ENCODE measurements at regions not wholly inside any gene's neighbourhood (a gene's known extent, or its start where the extent isn't known, plus 50 kb on each side); places are given as distances from the start of the nearest gene placed in this dataset.

DNA sequence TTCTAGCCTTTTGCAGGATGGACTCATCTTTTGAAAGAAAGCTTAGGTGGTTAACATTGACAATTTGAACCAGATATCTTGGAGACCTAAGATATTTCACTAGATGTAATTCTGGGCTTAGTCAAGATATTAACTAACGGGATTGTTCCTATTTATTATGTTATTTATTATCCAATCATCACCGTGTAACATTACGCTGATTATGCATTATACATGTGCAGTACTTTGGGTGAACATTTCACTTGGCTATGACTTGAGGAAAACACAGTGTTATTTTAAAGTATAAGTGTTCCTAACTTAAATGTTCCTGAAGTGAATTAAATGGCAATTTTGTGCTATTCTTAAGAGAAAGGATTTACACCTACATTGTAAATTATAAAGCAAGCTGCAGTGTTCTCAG lies 574.5 kb upstream of the KCNMB2 start:
- H3K27ac ChIP-seq = no peak overlapping the region
- H3K9me3 ChIP-seq (ENCODE audit: low read depth) = no peaks in the 10 kb centered on the region

DNA sequence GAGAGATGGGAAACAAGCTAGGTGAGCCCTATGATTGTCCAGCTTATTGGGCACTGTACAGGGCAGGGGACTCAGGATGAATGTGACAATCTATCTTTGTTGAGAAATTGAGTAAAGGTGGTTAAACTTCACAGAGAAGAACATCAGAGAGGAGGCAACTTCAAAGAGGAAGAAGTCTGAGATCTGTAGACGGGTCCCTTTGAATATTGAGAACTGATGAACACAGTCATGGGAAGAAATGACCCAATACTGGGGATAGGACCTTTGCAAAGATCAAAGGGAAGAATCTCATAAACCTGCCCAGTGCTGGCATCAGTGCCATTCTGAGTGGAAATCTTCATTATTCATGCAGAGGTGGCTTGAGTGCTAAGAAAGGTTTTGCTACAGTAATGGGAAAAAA lies 569.7 kb upstream of the KCNMB2 start:
- no peaks in the 10 kb centered on the region for H3K36me3 ChIP-seq
- H3K27me3 ChIP-seq = no peaks in the 10 kb centered on the region
- no peak overlapping the region for H3K27ac ChIP-seq
- H3K4me1 ChIP-seq (ENCODE audit: low read depth) = no peaks in the 10 kb centered on the region
- TF ChIP-seq, protein P1, sequence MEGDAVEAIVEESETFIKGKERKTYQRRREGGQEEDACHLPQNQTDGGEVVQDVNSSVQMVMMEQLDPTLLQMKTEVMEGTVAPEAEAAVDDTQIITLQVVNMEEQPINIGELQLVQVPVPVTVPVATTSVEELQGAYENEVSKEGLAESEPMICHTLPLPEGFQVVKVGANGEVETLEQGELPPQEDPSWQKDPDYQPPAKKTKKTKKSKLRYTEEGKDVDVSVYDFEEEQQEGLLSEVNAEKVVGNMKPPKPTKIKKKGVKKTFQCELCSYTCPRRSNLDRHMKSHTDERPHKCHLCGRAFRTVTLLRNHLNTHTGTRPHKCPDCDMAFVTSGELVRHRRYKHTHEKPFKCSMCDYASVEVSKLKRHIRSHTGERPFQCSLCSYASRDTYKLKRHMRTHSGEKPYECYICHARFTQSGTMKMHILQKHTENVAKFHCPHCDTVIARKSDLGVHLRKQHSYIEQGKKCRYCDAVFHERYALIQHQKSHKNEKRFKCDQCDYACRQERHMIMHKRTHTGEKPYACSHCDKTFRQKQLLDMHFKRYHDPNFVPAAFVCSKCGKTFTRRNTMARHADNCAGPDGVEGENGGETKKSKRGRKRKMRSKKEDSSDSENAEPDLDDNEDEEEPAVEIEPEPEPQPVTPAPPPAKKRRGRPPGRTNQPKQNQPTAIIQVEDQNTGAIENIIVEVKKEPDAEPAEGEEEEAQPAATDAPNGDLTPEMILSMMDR (IDR thresholded peaks at IDR 0.05; ENCODE audit: low read depth, low read length) = no peak
- H3K9me3 ChIP-seq (ENCODE audit: low read depth) = no peaks in the 10 kb centered on the region
- H3K4me3 ChIP-seq = no peak overlapping the region
- DNase-seq (ENCODE audit: low read depth in 1 of 2, low spot score in 1 of 2) = no peak

More for the DNA sequence above, 574.5 kb upstream of the KCNMB2 start:
- Histone ChIP-seq H3K4me3 (no peak overlapping the region), H3K27me3 (no peaks in the 10 kb centered on the region), H3K36me3 (no peaks in the 10 kb centered on the region), H3K4me1 (ENCODE audit: low read depth) (no peaks in the 10 kb centered on the region)
- DNase-seq (ENCODE audit: low read depth in 1 of 2, low spot score in 1 of 2) = no peak
- TF ChIP-seq, protein P1 (IDR thresholded peaks at IDR 0.05; ENCODE audit: low read depth, low read length) = no peak

DNA sequence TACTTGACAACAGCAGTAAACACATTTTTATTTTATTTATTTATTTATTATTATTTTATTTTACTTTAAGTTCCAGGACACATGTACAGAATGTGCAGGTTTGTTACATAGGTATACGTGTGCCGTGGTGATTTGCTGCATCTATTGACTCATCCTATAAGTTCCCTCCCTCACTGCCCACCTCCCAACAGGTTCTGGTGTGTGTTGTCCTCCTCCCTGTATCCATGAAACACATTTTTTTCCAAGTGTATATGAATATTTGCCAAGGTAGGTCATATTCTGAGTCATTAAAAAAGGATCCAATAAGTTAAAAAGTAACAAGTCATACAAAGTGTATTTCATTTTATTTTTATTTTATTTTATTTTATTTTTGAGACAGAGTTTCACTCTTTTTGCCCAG lies 567.3 kb upstream of the KCNMB2 start:
- no peak overlapping the region for H3K4me3 ChIP-seq
- TF ChIP-seq, protein P1 (IDR thresholded peaks at IDR 0.05; ENCODE audit: low read depth, low read length) = no peak
- DNase-seq (ENCODE audit: low read depth in 1 of 2, low spot score in 1 of 2) = no peak

GRCh38 chr3:177973241-177973840 lies 562.9 kb upstream of the KCNMB2 start:
- no peak overlapping the region for H3K4me3 ChIP-seq
- DNase-seq (ENCODE audit: low read depth in 1 of 2, low spot score in 1 of 2) = no peak
- no peaks in the 10 kb centered on the region for H3K4me1 ChIP-seq (ENCODE audit: low read depth)
- H3K27me3 ChIP-seq = no peaks in the 10 kb centered on the region
- no peaks in the 10 kb centered on the region for H3K9me3 ChIP-seq (ENCODE audit: low read depth)
- no peaks in the 10 kb centered on the region for H3K36me3 ChIP-seq
- TF ChIP-seq, protein P1 (IDR thresholded peaks at IDR 0.05; ENCODE audit: low read depth, low read length) = no peak
- no peak overlapping the region for H3K27ac ChIP-seq

More for the DNA sequence above, 567.3 kb upstream of the KCNMB2 start:
- Histone ChIP-seq H3K9me3 (ENCODE audit: low read depth) (no peaks in the 10 kb centered on the region), H3K27ac (no peak overlapping the region), H3K4me1 (ENCODE audit: low read depth) (no peaks in the 10 kb centered on the region), H3K36me3 (no peaks in the 10 kb centered on the region), H3K27me3 (no peaks in the 10 kb centered on the region)

- Histone ChIP-seq H3K27me3 (no peaks in the 10 kb centered on the region), H3K9me3 (ENCODE audit: low read depth) (no peaks in the 10 kb centered on the region), H3K4me1 (ENCODE audit: low read depth) (no peaks in the 10 kb centered on the region), H3K27ac (no peak overlapping the region), H3K36me3 (no peaks in the 10 kb centered on the region), H3K4me3 (no peak overlapping the region)
- DNase-seq (ENCODE audit: low read depth in 1 of 2, low spot score in 1 of 2) = no peak
- TF ChIP-seq, protein P1 (IDR thresholded peaks at IDR 0.05; ENCODE audit: low read depth, low read length) = no peak
Observed at GRCh38 chr3:177976241-177976640, 560.0 kb upstream of the KCNMB2 start.
